SK-N-SH (cell line): ENCODE measurements at regions not wholly inside any gene's neighbourhood (a gene's known extent, or its start where the extent isn't known, plus 50 kb on each side); places are given as distances from the start of the nearest gene placed in this dataset.
A peak's percentile ranks its signal among the peaks of the same experiment; 100 is the strongest.

Experiments used
- CTCF ChIA-PET: fragments of 300-600, 350-600 bp; formaldehyde crosslinking; extraction: SDS; loops from one replicate; lab custom pipeline; 2021; lab: Yijun Ruan, JAX
- POLR2A ChIA-PET: fragments of 350-600 bp; sonication (Branson Sonifier 250); formaldehyde crosslinking; extraction: SDS; loops from one replicate; lab custom pipeline; 2020; ENCODE audit warnings: antibody characterized with exemption, inconsistent platforms; lab: Yijun Ruan, JAX
- DNase-seq: peaks from one replicate; pipeline ENCODE4 v3.0.0; 2012
- H2AFZ ChIP-seq: fragments of 200-600 bp; sonication (generic); 2 replicates; pipeline ENCODE4 v1.8.1; 2016; ENCODE audit warnings: antibody characterized with exemption, mild to moderate bottlenecking, low read depth
- H3F3A ChIP-seq: fragments of 200-600 bp; sonication (generic); replicated peaks from 2 replicates; pipeline ENCODE3; 2016; ENCODE audit warnings: antibody characterized with exemption, mild to moderate bottlenecking; ENCODE audit not compliant: insufficient read depth
- H3K27ac ChIP-seq, 2 experiments: fragments of 200-500 bp in 1 of 2; fragments of 200-600 bp in 1 of 2; sonication (Bioruptor generic) in 1 of 2; sonication (generic), shearing (Covaris generic) in 1 of 2; 2 replicates each; pipeline versions ENCODE4 v1.5.1 to v1.6.1; 2014 to 2016; ENCODE audit warnings: low read depth in 2 of 2, inconsistent platforms in 1 of 2, low read length in 1 of 2, mild to moderate bottlenecking in 1 of 2, mixed read lengths in 1 of 2
- H3K27me3 ChIP-seq: fragments of 200-600 bp; sonication (generic), shearing (Covaris generic); 2 replicates; pipeline ENCODE4 v1.6.1; 2016; ENCODE audit warnings: mixed run types; ENCODE audit not compliant: insufficient read depth
- H3K36me3 ChIP-seq, 2 experiments: fragments of 200-500 bp in 1 of 2; fragments of 200-600 bp in 1 of 2; sonication (Bioruptor generic) in 1 of 2; sonication (generic) in 1 of 2; replicated peaks in 1 of 2; 2 replicates each; pipeline versions ENCODE3 to v1.5.1; 2014 to 2016; ENCODE audit warnings: low read length in 1 of 2, mild to moderate bottlenecking in 1 of 2; ENCODE audit not compliant: insufficient read depth in 2 of 2, control insufficient read depth in 1 of 2
- H3K4me1 ChIP-seq, 2 experiments: fragments of 200-500 bp in 1 of 2; fragments of 200-600 bp in 1 of 2; sonication (Bioruptor generic) in 1 of 2; sonication (generic), shearing (Covaris generic) in 1 of 2; 2 replicates each; pipeline versions ENCODE4 v1.5.1 to v1.6.1; 2014 to 2016; ENCODE audit warnings: low read depth in 1 of 2, low read length in 1 of 2, mixed run types in 1 of 2; ENCODE audit not compliant: insufficient read depth in 2 of 2, control insufficient read depth in 1 of 2
- H3K4me2 ChIP-seq: fragments of 200-600 bp; sonication (generic), shearing (Covaris generic); 2 replicates; pipeline ENCODE4 v1.6.1; 2017; ENCODE audit warnings: mixed run types
- H3K4me3 ChIP-seq, 2 experiments: fragments of 200-500 bp in 1 of 2; fragments of 200-600 bp in 1 of 2; sonication (Bioruptor generic) in 1 of 2; sonication (generic), shearing (Covaris generic) in 1 of 2; 2 replicates each; pipeline versions ENCODE4 v1.5.1 to v1.8.1; 2014 to 2016; ENCODE audit warnings: low read depth in 2 of 2, inconsistent platforms in 1 of 2, low read length in 1 of 2, mild to moderate bottlenecking in 1 of 2, mixed read lengths in 1 of 2, moderate library complexity in 1 of 2
- H3K79me2 ChIP-seq: fragments of 200-600 bp; sonication (generic); 2 replicates; pipeline ENCODE4 v1.8.1; 2017; ENCODE audit warnings: mild to moderate bottlenecking; ENCODE audit not compliant: insufficient read depth
- H3K9ac ChIP-seq: fragments of 200-600 bp; sonication (generic); 2 replicates; pipeline ENCODE4 v1.6.1; 2017; ENCODE audit warnings: mixed run types
- H3K9me2 ChIP-seq: fragments of 200-600 bp; sonication (generic); 2 replicates; pipeline ENCODE4 v1.6.1; 2017; ENCODE audit warnings: mixed run types
- H3K9me3 ChIP-seq: fragments of 200-600 bp; sonication (generic); 2 replicates; pipeline ENCODE4 v1.6.1; 2017; ENCODE audit warnings: mixed run types, mild to moderate bottlenecking, moderate library complexity
- H4K20me1 ChIP-seq: fragments of 200-600 bp; sonication (generic); 2 replicates; pipeline ENCODE4 v1.6.1; 2017; ENCODE audit warnings: mild to moderate bottlenecking, mixed run types; ENCODE audit not compliant: insufficient read depth
- CHD2 ChIP-seq: fragments of 150-350 bp; IDR thresholded peaks from 2 replicates; pipeline ENCODE4 v1.6.1; 2018; ENCODE audit warnings: low read length; ENCODE audit not compliant: partially characterized antibody
- EP300 ChIP-seq, 2 experiments: IDR thresholded peaks; 2 replicates each; pipeline versions ENCODE4 v1.4.0 to v1.6.1; 2012; ENCODE audit warnings: borderline replicate concordance in 1 of 2, low read depth in 1 of 2, low read length in 1 of 2
- GATA2 ChIP-seq: sonication (generic); formaldehyde crosslinking; IDR thresholded peaks from 2 replicates; pipeline ENCODE4 v1.5.0; 2020; ENCODE audit warnings: mild to moderate bottlenecking, missing genetic modification reagents
- MAX ChIP-seq: IDR thresholded peaks from 2 replicates; pipeline ENCODE4 v1.4.0; 2012; ENCODE audit warnings: low read depth
- MEF2A ChIP-seq: IDR thresholded peaks from 2 replicates; pipeline ENCODE4 v1.4.0; 2012; ENCODE audit warnings: low read depth, borderline replicate concordance
- NFIC ChIP-seq: IDR thresholded peaks from 2 replicates; pipeline ENCODE4 v1.4.0; 2012; ENCODE audit warnings: borderline replicate concordance
- NRF1 ChIP-seq: IDR thresholded peaks from 2 replicates; pipeline ENCODE4 v1.6.1; 2012; ENCODE audit warnings: low read depth, mild to moderate bottlenecking, low read length
- PBX3 ChIP-seq: IDR thresholded peaks from 2 replicates; pipeline ENCODE4; 2012
- RAD21 ChIP-seq: IDR thresholded peaks from 2 replicates; pipeline ENCODE4 v1.6.1; 2012; ENCODE audit warnings: mild to moderate bottlenecking, low read length
- RCOR1 ChIP-seq: fragments of 150-350 bp; IDR thresholded peaks from 2 replicates; pipeline ENCODE4 v1.6.1; 2017; ENCODE audit warnings: antibody characterized with exemption, low read length
- TCF12 ChIP-seq: IDR thresholded peaks from 2 replicates; pipeline ENCODE4 v1.4.0; 2012
- USF1 ChIP-seq: IDR thresholded peaks from 2 replicates; pipeline ENCODE4 v1.4.0; 2012; ENCODE audit warnings: low read depth, borderline replicate concordance
- USF2 ChIP-seq: fragments of 150-350 bp; IDR thresholded peaks from 2 replicates; pipeline ENCODE4 v1.6.1; 2017; ENCODE audit warnings: antibody characterized with exemption, low read length, low read depth, borderline replicate concordance
- WGBS: methylation state at CpG from one replicate; pipeline ENCODE4 v1.1.6; 2017; ENCODE audit warnings: low lambda C conversion rate; 5-methylcytosine and 5-hydroxymethylcytosine counted together

DNA sequence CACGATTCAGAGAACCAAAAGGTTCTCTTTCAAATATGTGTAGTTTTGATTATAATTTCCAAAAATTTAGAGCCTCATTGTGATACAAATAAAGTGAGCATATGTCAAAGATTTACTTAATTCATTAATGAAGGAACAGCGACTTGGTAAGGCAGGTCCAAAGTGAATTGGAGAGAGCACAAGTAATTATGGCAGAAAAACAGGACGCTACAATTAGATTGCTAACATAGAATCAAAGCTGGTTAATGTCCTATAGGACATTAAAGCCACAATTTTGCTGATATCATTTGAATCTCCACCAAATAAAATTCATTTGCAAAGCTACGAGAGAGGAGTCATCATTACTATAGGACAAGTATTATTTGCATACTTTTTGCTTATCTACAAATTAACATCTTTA lies 164.2 kb downstream of the CCER1 start:
- DNase-seq = peak; percentile 19
- no peak overlapping the region for H3K9ac ChIP-seq
- no peaks in the 10 kb centered on the region for H3K27me3 ChIP-seq
- TF ChIP-seq TCF12 = no peak
- no peak; the same call in 1 of the 2 replicates for TF ChIP-seq GATA2 (CRISPR knock-in tag)
- TF ChIP-seq NFIC = no peak
- TF ChIP-seq MAX = no peak
- peak; percentile 44; the same call in 1 of the 2 replicates for TF ChIP-seq RCOR1
- TF ChIP-seq PBX3 = no peak
- TF ChIP-seq RAD21 = peak; percentile 39; the same call in 1 of the 2 replicates
- TF ChIP-seq USF1 = no peak
- TF ChIP-seq NRF1 = no peak
- TF ChIP-seq MEF2A = no peak
- peak in 1 of 2 experiments; percentile 92; a peak in 2 of 4 replicates for TF ChIP-seq EP300 (IDR thresholded peaks at IDR 0.05; ENCODE audit: borderline replicate concordance in 1 of 2, low read depth in 1 of 2, low read length in 1 of 2)
- TF ChIP-seq USF2 = no peak
- TF ChIP-seq CHD2 = peak; percentile 42
- no peaks in the 10 kb centered on the region for H3K9me2 ChIP-seq
- H3K27ac ChIP-seq = peak overlapping the region in 1 of 2 experiments; percentile 99; a peak in 2 of 4 replicates
- peaks cover 0 to 5% of the 10 kb centered on the region in 2 experiments; a peak in 2 of 4 replicates for H3K4me1 ChIP-seq
- H3K4me2 ChIP-seq = no peak overlapping the region
- no peaks in the 10 kb centered on the region for H3K79me2 ChIP-seq
- no peak overlapping the region for H2AFZ ChIP-seq
- H3F3A ChIP-seq = no peaks in the 10 kb centered on the region
- H4K20me1 ChIP-seq = no peaks in the 10 kb centered on the region
- POLR2A ChIA-PET = no interaction called here
- WGBS = 13% methylated on average over 4 of the region's 4 CpGs
- H3K4me3 ChIP-seq = no peak overlapping the region
- no peaks in the 10 kb centered on the region for H3K36me3 ChIP-seq
- H3K9me3 ChIP-seq = no peaks in the 10 kb centered on the region
- CTCF ChIA-PET = interaction anchor here (1.3 kb wide), 1 partner anchor 63 kb away, joined by 4 read pairs; no protein-coding TSS in a partner anchor

DNA sequence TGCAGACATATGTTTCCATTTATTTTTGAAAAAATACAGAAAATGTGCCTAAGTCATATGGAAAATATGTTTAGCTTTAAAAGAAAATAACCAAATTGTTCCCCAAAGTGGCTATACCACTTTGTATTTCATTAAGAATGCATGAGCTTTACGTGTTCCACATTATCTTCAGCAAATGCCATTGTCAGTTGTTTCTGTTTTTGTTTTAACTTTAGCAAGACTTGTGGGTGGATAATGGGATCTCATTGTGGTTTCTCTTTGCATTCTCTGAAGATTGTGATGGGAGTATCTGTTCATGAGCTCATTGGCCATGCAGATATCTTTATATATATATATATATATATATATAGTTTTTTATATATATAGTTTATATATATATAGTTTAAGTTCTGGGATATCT lies 181.5 kb downstream of the CCER1 start:
- Histone ChIP-seq H3K4me1 (no peaks in the 10 kb centered on the region), H3K9me2 (no peaks in the 10 kb centered on the region), H3K36me3 (no peaks in the 10 kb centered on the region), H2AFZ (no peak overlapping the region), H3F3A (no peaks in the 10 kb centered on the region), H3K9ac (no peak overlapping the region), H4K20me1 (no peaks in the 10 kb centered on the region), H3K27ac (no peak overlapping the region), H3K27me3 (no peaks in the 10 kb centered on the region), H3K9me3 (no peaks in the 10 kb centered on the region), H3K4me2 (no peak overlapping the region), H3K79me2 (no peaks in the 10 kb centered on the region), H3K4me3 (no peak overlapping the region)
- WGBS = 49% methylated on average over 1 of the region's 1 CpG
- DNase-seq = no peak
- CTCF ChIA-PET = no interaction called here
- POLR2A ChIA-PET = no interaction called here
- TF ChIP-seq MEF2A = no peak
- TF ChIP-seq, all 33 proteins: peak for 0
